Ishikawa (cell line): ENCODE measurements at regions not wholly inside any gene's neighbourhood (a gene's known extent, or its start where the extent isn't known, plus 50 kb on each side); places are given as distances from the start of the nearest gene placed in this dataset.

Experiments used
- CEBPB ChIP-seq: IDR thresholded peaks from 2 replicates; pipeline ENCODE4 v1.6.1; 2012
- CREB1 ChIP-seq: IDR thresholded peaks from 2 replicates; pipeline ENCODE4 v1.6.1; 2012; ENCODE audit warnings: low read depth
- EGR1 ChIP-seq: IDR thresholded peaks from 2 replicates; pipeline ENCODE4 v1.6.1; 2012
- EP300 ChIP-seq: IDR thresholded peaks from 2 replicates; pipeline ENCODE4 v1.6.1; 2012; ENCODE audit warnings: borderline replicate concordance
- FOXM1 ChIP-seq: IDR thresholded peaks from 2 replicates; pipeline ENCODE4 v1.6.1; 2012; ENCODE audit warnings: low read depth, borderline replicate concordance
- NFIC ChIP-seq: IDR thresholded peaks from 2 replicates; pipeline ENCODE4 v1.6.1; 2012
- RAD21 ChIP-seq: IDR thresholded peaks from 2 replicates; pipeline ENCODE4 v1.6.1; 2012; ENCODE audit warnings: low read depth
- TAF1 ChIP-seq: IDR thresholded peaks from 2 replicates; pipeline ENCODE4 v1.6.1; 2012; ENCODE audit warnings: low read depth, mild to moderate bottlenecking
- TCF12 ChIP-seq: IDR thresholded peaks from 2 replicates; pipeline ENCODE4 v1.6.1; 2012; ENCODE audit warnings: low read depth
- TEAD4 ChIP-seq: IDR thresholded peaks from 2 replicates; pipeline ENCODE4 v1.6.1; 2012
- YY1 ChIP-seq: IDR thresholded peaks from 2 replicates; pipeline ENCODE4 v1.6.1; 2012; ENCODE audit warnings: low read depth
- ZBTB7A ChIP-seq: IDR thresholded peaks from 2 replicates; pipeline ENCODE4 v1.6.1; 2012; ENCODE audit warnings: low read depth
- TF ChIP-seq, protein P1 (sequence below): IDR thresholded peaks from 2 replicates; pipeline ENCODE4 v1.6.1; 2012
- TF ChIP-seq, protein P2 (sequence below): IDR thresholded peaks from 2 replicates; pipeline ENCODE4 v1.6.1; 2012; ENCODE audit warnings: low read depth, mild to moderate bottlenecking
- TF ChIP-seq, protein P3 (sequence below): IDR thresholded peaks from 2 replicates; pipeline ENCODE4 v1.6.1; 2012

DNA sequence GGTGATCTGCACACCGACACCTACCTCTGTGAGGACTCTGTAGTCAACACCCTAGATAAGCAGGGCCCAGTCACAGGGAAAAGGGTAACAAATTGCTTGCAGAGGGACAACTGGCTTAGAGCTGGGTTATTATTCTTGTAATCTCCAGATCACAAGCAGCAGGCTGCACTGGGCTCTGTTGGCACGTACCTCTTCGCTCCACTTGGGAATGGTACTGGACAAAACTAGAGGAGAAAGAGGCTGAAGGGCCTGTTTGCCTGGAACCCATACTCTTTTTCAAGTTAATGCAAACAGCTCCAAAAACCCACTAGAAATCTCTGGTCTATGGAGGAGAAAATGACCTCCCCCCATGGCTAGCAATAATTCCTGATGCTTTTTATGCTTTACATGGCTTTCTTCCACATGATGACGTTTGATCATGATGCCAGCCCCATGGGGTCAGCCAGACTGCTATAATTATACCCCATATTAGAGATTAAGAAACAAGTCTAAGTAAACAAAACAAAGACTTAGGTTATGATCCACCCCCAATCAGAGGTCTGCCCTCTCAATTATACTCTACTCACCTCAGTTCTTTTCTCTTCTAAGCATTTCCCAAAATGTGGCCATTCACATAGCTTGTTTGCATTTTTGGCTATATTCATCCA is 190.0 kb downstream of the UNC5CL start:
- TF ChIP-seq FOXM1 (no peak), RAD21 (no peak), ZBTB7A (no peak), EGR1 (no peak), YY1 (no peak), TEAD4 (no peak), CREB1 (no peak), TCF12 (no peak), CEBPB (no peak), NFIC (no peak), TAF1 (no peak), EP300 (no peak)
- TF ChIP-seq, protein P1, sequence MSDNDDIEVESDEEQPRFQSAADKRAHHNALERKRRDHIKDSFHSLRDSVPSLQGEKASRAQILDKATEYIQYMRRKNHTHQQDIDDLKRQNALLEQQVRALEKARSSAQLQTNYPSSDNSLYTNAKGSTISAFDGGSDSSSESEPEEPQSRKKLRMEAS = no peak
- TF ChIP-seq, protein P2, sequence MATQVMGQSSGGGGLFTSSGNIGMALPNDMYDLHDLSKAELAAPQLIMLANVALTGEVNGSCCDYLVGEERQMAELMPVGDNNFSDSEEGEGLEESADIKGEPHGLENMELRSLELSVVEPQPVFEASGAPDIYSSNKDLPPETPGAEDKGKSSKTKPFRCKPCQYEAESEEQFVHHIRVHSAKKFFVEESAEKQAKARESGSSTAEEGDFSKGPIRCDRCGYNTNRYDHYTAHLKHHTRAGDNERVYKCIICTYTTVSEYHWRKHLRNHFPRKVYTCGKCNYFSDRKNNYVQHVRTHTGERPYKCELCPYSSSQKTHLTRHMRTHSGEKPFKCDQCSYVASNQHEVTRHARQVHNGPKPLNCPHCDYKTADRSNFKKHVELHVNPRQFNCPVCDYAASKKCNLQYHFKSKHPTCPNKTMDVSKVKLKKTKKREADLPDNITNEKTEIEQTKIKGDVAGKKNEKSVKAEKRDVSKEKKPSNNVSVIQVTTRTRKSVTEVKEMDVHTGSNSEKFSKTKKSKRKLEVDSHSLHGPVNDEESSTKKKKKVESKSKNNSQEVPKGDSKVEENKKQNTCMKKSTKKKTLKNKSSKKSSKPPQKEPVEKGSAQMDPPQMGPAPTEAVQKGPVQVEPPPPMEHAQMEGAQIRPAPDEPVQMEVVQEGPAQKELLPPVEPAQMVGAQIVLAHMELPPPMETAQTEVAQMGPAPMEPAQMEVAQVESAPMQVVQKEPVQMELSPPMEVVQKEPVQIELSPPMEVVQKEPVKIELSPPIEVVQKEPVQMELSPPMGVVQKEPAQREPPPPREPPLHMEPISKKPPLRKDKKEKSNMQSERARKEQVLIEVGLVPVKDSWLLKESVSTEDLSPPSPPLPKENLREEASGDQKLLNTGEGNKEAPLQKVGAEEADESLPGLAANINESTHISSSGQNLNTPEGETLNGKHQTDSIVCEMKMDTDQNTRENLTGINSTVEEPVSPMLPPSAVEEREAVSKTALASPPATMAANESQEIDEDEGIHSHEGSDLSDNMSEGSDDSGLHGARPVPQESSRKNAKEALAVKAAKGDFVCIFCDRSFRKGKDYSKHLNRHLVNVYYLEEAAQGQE = no peak
- TF ChIP-seq, protein P3, sequence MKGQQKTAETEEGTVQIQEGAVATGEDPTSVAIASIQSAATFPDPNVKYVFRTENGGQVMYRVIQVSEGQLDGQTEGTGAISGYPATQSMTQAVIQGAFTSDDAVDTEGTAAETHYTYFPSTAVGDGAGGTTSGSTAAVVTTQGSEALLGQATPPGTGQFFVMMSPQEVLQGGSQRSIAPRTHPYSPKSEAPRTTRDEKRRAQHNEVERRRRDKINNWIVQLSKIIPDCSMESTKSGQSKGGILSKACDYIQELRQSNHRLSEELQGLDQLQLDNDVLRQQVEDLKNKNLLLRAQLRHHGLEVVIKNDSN = no peak

DNA sequence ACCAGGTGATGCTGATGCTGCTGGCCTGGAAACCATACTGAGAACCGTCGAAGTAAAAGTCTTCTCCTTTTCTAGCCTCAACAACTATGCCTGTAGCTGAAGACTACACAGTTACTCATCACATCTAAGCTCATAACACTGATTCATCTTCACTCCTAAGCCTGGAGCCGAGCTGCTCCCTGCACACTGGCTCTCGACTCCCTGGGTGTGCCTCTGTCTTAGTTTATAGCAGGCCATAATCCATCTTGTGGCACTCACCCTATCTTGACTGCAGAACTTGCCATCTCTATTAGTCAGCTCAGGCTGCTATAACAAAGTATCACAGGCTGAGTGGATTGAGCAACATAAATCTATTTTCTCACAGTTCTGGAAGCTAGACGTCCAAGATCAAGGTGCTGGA is 191.0 kb downstream of the UNC5CL start:
- TF ChIP-seq TEAD4 (no peak), EGR1 (no peak)
- TF ChIP-seq, protein P3 = no peak
- TF ChIP-seq, protein P1 = no peak

DNA sequence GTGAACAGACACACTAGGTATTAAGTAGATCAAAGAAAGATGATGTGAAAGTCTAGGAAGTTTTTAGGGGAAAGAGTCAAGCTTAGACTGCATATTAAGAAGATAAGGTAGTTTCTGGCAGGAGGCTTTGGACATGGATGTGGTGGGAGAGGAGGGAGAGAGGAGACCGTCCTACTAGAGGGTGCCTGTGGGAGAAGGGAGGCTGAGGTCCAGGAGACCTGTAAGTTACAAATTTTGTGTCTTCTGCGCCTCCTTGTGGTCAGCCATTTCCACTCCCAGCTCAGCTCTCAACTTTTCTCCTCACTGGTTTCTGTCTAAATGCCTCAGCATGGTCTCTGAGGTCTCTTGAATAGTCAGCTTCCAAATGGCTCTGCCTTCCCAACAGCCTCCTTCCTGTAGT is 193.5 kb downstream of the UNC5CL start:
- no peak for TF ChIP-seq ZBTB7A
- no peak for TF ChIP-seq CEBPB
- TF ChIP-seq FOXM1 = no peak
- TF ChIP-seq CREB1 = no peak
- no peak for TF ChIP-seq NFIC
- no peak for TF ChIP-seq YY1
- TF ChIP-seq, protein P3 = no peak
- peak; percentile 57 for TF ChIP-seq RAD21

DNA sequence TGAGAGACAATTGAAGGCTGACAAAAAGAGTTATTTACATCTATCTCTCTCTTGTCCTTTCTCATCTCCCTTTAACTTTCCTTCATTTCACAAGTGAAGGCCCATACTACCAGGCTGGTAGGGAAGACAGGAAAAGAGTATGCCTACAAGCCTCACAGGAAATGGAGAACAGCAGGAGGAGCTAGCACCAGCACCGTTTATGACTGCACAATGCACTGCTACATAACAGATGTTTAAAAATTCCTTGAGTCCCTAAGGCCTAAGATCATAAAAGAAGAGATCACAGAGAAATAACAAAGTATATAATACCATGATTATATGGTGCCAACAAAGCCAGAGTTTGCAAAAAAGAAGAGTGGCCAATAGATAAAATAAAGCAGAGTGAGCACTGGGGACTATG is 194.8 kb downstream of the UNC5CL start:
- TF ChIP-seq NFIC (no peak), CREB1 (no peak), CEBPB (no peak), TCF12 (no peak), RAD21 (no peak), ZBTB7A (no peak), TAF1 (no peak), EP300 (no peak), EGR1 (no peak), FOXM1 (no peak), TEAD4 (no peak), YY1 (no peak)
- TF ChIP-seq, protein P3 = no peak
- TF ChIP-seq, protein P1 = no peak
- TF ChIP-seq, protein P2 = no peak

DNA sequence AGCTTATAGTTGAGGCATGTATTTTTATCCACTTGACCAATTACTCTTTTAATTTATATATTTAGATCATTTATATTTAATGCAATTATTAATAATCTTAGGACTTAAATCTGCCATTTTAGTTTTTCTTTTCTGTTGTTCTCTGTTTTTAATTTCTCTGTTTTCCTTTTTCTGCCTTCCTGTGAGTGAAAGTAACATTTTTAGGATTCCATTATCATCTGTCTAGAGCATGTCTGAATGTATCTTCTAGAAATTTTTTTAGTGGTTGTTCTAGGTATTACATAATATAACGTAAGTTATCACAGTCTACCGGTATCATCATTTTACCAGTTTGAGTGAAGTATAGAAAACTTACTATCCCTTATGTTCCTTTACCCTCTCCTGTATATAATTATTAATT is 197.3 kb downstream of the UNC5CL start:
- TF ChIP-seq, protein P2 = no peak
- TF ChIP-seq TEAD4 = no peak
- TF ChIP-seq, protein P3 = no peak
- TF ChIP-seq RAD21 = no peak
- TF ChIP-seq FOXM1 = no peak
- TF ChIP-seq CEBPB = no peak
- TF ChIP-seq CREB1 = no peak
- TF ChIP-seq, protein P1 = no peak
- no peak for TF ChIP-seq EGR1
- no peak for TF ChIP-seq YY1
- no peak for TF ChIP-seq TAF1
- TF ChIP-seq EP300 = no peak
- no peak for TF ChIP-seq NFIC
